ENCODE measurements at regions not wholly inside any gene's neighbourhood (a gene's known extent, or its start where the extent isn't known, plus 50 kb on each side); places are given as distances from the start of the nearest gene placed in this dataset.

DNA sequence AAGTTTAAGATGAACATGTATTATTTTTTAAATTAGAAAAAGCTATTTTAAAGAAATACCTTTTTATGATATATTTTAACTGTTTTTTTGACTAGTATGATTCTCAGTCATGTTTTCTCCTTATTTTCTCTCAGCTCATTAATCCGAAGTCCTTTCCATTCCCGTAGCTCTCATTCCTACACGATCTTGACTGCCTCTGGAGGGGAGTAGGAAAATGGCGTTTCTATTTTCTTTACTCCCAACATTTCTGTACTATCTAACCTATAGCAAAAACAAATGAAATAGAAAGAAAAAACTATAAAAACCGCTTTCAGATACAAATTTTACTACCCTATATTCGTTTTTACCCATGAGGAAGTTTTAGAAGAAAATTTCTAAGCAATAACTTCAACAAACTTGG is 343.8 kb downstream of the RBM26 start:
- TF ChIP-seq CTCF (IDR thresholded peaks at IDR 0.05) (no peak), POLR2A (IDR thresholded peaks at IDR 0.05) (no peak)
- Histone ChIP-seq H3K36me3 (no peaks in the 10 kb centered on the region), H3K27me3 (no peaks in the 10 kb centered on the region), H3K27ac (no peak overlapping the region), H3K9me3 (no peaks in the 10 kb centered on the region), H3K4me3 (no peak overlapping the region), H3K4me1 (no peaks in the 10 kb centered on the region)
- DNase-seq, result no peak
- intact Hi-C loops (cut with DNase I; ENCODE audit: low total_unique reads), result no loop called here

DNA sequence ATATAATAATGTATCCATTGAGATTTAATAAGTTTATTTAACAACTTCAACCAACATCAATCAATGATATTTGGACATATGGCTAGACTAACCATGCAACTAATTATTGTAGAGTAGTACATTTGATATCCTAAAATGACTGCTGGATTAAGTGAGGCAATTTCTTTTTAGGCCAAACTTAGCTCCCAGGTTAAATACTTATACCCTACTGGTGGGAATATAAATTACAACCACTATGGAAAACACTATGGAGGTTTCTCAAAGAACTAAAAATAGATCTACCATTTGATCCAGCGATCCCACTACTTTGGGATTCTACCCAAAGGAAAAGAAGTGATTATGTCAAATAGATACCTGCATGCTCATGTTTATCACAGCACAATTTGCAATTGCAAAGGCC is 345.8 kb downstream of the RBM26 start:
- intact Hi-C loops (cut with DNase I; ENCODE audit: low total_unique reads), result no loop called here
- Histone ChIP-seq H3K36me3 (no peaks in the 10 kb centered on the region), H3K4me1 (no peaks in the 10 kb centered on the region), H3K27ac (no peak overlapping the region), H3K27me3 (no peaks in the 10 kb centered on the region), H3K9me3 (no peaks in the 10 kb centered on the region), H3K4me3 (no peak overlapping the region)
- TF ChIP-seq POLR2A (IDR thresholded peaks at IDR 0.05), result no peak
- TF ChIP-seq CTCF (IDR thresholded peaks at IDR 0.05), result no peak
- DNase-seq, result no peak

GRCh38 chr13:79056706-79057105 is 349.3 kb downstream of the RBM26 start:
- intact Hi-C loops (cut with DNase I; ENCODE audit: low total_unique reads), result no loop called here
- H3K36me3 ChIP-seq, result no peaks in the 10 kb centered on the region
- H3K4me1 ChIP-seq, result no peaks in the 10 kb centered on the region
- no peaks in the 10 kb centered on the region for H3K27me3 ChIP-seq
- no peak overlapping the region for H3K4me3 ChIP-seq
- no peak for TF ChIP-seq POLR2A (IDR thresholded peaks at IDR 0.05)
- TF ChIP-seq CTCF (IDR thresholded peaks at IDR 0.05), result no peak
- H3K9me3 ChIP-seq, result no peaks in the 10 kb centered on the region
- DNase-seq, result no peak
- H3K27ac ChIP-seq, result no peak overlapping the region

- Histone ChIP-seq H3K27ac (no peak overlapping the region), H3K4me1 (no peaks in the 10 kb centered on the region), H3K4me3 (no peak overlapping the region), H3K36me3 (no peaks in the 10 kb centered on the region), H3K27me3 (no peaks in the 10 kb centered on the region), H3K9me3 (no peaks in the 10 kb centered on the region)
- intact Hi-C loops (cut with DNase I; ENCODE audit: low total_unique reads), result no loop called here
- DNase-seq, result no peak
- TF ChIP-seq POLR2A (IDR thresholded peaks at IDR 0.05) (no peak), CTCF (IDR thresholded peaks at IDR 0.05) (no peak)
Observed at GRCh38 chr13:79051472-79051871, 354.6 kb downstream of the RBM26 start.

DNA sequence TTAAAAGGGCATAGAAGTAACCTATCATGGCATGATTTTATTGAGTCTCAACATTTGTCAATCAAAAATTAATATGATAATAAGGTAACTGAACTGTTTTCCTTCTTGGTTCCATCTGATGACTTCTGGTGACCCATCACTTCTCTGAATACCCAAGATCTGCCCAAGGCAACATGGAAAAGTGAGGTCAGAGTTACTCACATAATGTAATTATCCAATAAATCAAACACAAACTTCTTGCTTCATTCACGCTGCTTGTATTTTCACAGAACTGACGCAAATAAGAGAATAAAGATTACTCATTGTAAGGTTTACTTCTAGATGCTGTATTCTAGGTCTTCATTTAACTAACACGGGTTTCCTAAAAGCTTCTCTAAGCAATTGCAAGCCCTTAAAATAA is 361.6 kb downstream of the RBM26 start:
- no peak overlapping the region for H3K27ac ChIP-seq
- DNase-seq, result no peak
- no peaks in the 10 kb centered on the region for H3K4me1 ChIP-seq
- intact Hi-C loops (cut with DNase I; ENCODE audit: low total_unique reads), result no loop called here
- TF ChIP-seq CTCF (IDR thresholded peaks at IDR 0.05) (no peak), POLR2A (IDR thresholded peaks at IDR 0.05) (no peak)
- H3K36me3 ChIP-seq, result no peaks in the 10 kb centered on the region
- H3K27me3 ChIP-seq, result peaks cover 0 to 3% of the 10 kb centered on the region in 2 donors
- no peaks in the 10 kb centered on the region for H3K9me3 ChIP-seq
- no peak overlapping the region for H3K4me3 ChIP-seq
